Activated T-helper 1 cell treated with anti-CD3 and anti-CD28 coated beads, Interleukin-12 subunit alpha, Interleukin-12 subunit beta, Interleukin-2, Interleukin-4 antibody, amounts not matched to agents 30 ng/mL and 10 ng/mL and 1 ng/mL, durations not matched to agents 14 hours and 24 hours and 36 hours (primary cell): ENCODE measurements at regions not wholly inside any gene's neighbourhood (a gene's known extent, or its start where the extent isn't known, plus 50 kb on each side); places are given as distances from the start of the nearest gene placed in this dataset.
A peak's percentile ranks its signal among the peaks of the same experiment; 100 is the strongest.

ENCODE experiments used
- DNase-seq: peaks from one replicate; pipeline ENCODE4 v3.0.0; 2021; ENCODE audit warnings: low spot score
- H3K27ac Mint-ChIP-seq: one replicate; pipeline ENCODE4 v1.8.0; 2021; ENCODE audit warnings: mild to moderate bottlenecking, mixed read lengths
- H3K27me3 Mint-ChIP-seq: one replicate; pipeline ENCODE4 v1.8.0; 2022; ENCODE audit warnings: mild to moderate bottlenecking, moderate library complexity, mixed read lengths; ENCODE audit not compliant: insufficient read depth
- H3K36me3 Mint-ChIP-seq: one replicate; pipeline ENCODE4 v1.8.0; 2021; ENCODE audit warnings: low read depth, mixed read lengths
- H3K4me1 Mint-ChIP-seq: one replicate; pipeline ENCODE4 v1.8.0; 2021; ENCODE audit warnings: low read depth, mixed read lengths
- H3K4me3 Mint-ChIP-seq: one replicate; pipeline ENCODE4 v1.8.0; 2021; ENCODE audit warnings: mild to moderate bottlenecking, moderate library complexity, mixed read lengths
- H3K9me3 Mint-ChIP-seq: one replicate; pipeline ENCODE4 v1.8.0; 2021; ENCODE audit warnings: mixed read lengths
- intact Hi-C: fragments of 100-400 bp; cut with micrococcal nuclease; formaldehyde crosslinking; loops from one replicate; pipeline ENCODE4 v1.15.1; 2024

DNA sequence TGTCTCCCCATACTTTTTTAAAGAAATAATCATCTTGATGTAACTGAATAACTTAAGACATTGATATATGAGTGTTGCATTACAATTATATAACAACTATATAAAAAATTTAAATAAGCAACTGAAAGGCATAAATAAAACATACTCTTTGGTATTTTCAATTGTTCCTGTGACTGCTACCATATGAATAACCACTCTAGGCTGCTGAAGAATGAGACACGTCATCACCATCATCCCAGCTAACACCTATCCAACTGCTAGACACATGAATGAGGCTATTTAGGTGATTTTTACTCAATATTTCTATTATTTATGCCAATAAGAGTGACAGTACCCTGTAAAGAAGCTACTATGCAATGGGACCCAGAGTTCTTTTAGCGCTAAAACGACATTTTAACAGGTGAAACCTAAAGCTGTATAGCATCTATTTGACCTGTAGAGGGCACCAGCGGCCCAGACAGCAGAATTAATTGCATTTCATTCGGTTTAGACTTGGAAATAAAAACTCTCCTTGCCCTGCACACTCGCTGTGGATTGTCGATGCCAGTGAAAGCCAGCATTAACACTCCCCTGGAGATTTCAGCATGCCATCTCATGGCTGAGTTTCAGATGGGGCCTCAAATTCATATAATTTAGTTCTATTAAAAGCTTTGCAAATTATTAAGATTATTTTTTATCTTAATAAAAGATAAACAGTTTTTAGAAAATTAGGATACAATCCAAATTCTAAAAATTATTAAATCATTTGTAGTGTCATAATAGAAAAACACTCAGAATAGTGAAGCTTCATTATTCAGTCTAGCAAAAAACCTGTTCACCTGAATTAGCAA lies 89.4 kb upstream of the MAP2 start:
- Mint-ChIP-seq H3K9me3 (no peaks in the 10 kb centered on the region), H3K36me3 (no peaks in the 10 kb centered on the region), H3K27me3 (peaks cover 2% of the 10 kb centered on the region), H3K4me1 (no peaks in the 10 kb centered on the region), H3K4me3 (no peak overlapping the region), H3K27ac (no peak overlapping the region)
- DNase-seq: peak; percentile 1
- intact Hi-C loops: loop anchor here (1.0 to 5.0 kb wide), 5 partner anchors 88 to 937 kb away; partner anchors contain the start of gene MAP2

DNA sequence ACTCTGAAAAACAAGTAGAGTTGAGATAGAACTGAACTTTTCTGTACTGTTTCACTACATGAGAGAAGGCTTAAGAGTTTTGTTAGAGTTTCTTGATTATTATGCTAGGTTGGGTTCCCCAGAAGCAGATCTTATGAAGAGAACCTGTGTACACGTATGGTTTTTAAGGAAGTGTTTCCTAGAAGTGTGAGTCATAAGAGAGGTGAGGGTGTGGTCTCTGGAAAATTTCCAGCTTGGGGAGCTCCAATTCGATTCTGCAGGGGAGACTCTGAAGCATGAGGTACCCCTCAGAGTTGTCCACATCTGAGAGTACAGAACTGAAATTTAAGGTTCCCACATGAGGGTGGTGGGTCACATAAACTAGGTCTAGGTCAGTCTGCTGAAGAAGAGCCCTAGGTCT lies 83.3 kb upstream of the MAP2 start:
- H3K9me3 Mint-ChIP-seq: no peaks in the 10 kb centered on the region
- H3K4me1 Mint-ChIP-seq: no peaks in the 10 kb centered on the region
- H3K27me3 Mint-ChIP-seq: no peaks in the 10 kb centered on the region
- no peak overlapping the region for H3K27ac Mint-ChIP-seq
- intact Hi-C loops: no loop called here
- H3K36me3 Mint-ChIP-seq: no peaks in the 10 kb centered on the region
- no peak overlapping the region for H3K4me3 Mint-ChIP-seq
- DNase-seq: no peak

DNA sequence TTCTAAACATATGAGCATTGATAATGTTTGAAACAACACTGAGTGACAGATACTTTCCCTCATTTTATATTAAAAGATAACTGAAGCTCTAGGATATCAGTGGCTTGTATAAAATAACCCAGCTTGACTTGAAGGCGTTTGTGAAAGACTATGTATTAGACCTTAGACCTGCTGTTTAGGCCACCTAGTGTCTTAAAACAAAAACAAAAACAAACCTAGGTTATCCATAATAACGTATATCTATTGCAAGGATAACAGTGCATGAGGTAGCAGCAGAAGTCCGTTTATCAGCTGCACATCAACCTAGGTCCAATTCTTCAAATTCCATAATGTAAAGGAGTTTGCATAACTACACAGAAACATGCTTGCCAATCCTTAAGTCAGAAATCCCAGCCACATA lies 79.5 kb upstream of the MAP2 start:
- intact Hi-C loops: no loop called here
- no peaks in the 10 kb centered on the region for H3K27me3 Mint-ChIP-seq
- H3K27ac Mint-ChIP-seq: no peak overlapping the region
- no peak for DNase-seq
- H3K4me3 Mint-ChIP-seq: no peak overlapping the region
- no peaks in the 10 kb centered on the region for H3K4me1 Mint-ChIP-seq
- no peaks in the 10 kb centered on the region for H3K9me3 Mint-ChIP-seq
- no peaks in the 10 kb centered on the region for H3K36me3 Mint-ChIP-seq

DNA sequence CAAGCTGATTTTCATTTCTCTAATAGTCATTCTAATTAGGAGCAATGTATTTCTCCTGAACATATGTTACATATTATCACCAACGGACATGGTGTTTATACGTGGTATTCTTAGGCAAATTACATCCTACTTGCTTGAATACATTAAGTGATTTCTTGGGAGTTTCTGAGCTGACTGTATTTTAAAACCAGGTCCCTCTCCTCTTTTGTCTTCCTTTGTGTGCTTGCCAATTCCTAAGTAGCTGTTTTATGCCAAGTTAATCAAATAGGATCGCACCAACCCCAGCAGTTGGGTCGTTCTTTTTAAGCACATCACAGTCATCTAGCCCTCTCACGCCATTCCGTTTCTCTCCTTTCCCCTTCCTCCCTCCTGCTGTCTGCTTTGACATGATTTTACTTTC lies 75.4 kb upstream of the MAP2 start:
- Mint-ChIP-seq H3K9me3 (no peaks in the 10 kb centered on the region), H3K27me3 (no peaks in the 10 kb centered on the region), H3K4me3 (no peak overlapping the region), H3K27ac (no peak overlapping the region), H3K36me3 (no peaks in the 10 kb centered on the region), H3K4me1 (no peaks in the 10 kb centered on the region)
- intact Hi-C loops: no loop called here
- no peak for DNase-seq

DNA sequence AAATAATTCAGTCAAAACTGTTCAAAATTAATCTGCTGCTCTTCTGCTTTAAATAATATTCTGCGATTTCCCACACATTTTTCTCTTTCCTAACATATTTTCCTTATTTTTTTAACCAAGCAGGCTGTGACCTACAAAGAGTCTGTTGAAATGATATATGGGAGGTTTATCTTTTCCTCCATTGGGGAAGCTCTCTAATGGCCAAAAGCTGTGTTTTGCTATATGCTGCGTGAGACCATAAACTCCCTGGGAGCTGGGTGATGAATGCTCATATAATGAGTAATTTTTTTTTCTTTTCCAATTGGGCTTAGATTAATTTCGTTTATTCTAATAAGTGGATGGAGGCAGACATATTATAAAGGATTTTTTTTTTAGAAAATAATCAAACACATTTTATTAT lies 72.2 kb upstream of the MAP2 start:
- Mint-ChIP-seq H3K4me3 (no peak overlapping the region), H3K27ac (no peak overlapping the region), H3K4me1 (no peaks in the 10 kb centered on the region), H3K9me3 (peaks cover 4% of the 10 kb centered on the region), H3K36me3 (no peaks in the 10 kb centered on the region), H3K27me3 (no peaks in the 10 kb centered on the region)
- intact Hi-C loops: no loop called here
- no peak for DNase-seq

DNA sequence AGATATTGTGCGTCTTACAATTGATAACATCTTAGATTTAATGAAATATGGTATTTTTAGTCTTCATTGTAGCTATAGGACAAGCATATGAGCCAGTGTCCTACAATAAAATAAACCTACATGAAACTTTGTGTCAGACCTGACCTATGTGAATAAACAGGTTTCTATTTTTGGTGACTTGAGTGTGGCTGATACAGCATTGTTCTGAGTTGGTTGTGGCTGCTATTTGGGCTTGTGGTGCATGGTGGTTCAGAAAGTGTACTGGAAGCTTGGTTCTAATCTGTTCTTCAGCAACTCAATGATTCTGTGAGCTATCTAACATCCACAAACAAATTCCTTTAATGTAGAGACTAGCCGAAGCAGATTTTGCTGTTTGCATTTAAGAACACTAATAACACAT lies 64.9 kb upstream of the MAP2 start:
- no peaks in the 10 kb centered on the region for H3K36me3 Mint-ChIP-seq
- no peaks in the 10 kb centered on the region for H3K4me1 Mint-ChIP-seq
- peaks cover 4% of the 10 kb centered on the region for H3K9me3 Mint-ChIP-seq
- no peak overlapping the region for H3K4me3 Mint-ChIP-seq
- no peak for DNase-seq
- H3K27ac Mint-ChIP-seq: no peak overlapping the region
- H3K27me3 Mint-ChIP-seq: no peaks in the 10 kb centered on the region
- intact Hi-C loops: no loop called here

DNA sequence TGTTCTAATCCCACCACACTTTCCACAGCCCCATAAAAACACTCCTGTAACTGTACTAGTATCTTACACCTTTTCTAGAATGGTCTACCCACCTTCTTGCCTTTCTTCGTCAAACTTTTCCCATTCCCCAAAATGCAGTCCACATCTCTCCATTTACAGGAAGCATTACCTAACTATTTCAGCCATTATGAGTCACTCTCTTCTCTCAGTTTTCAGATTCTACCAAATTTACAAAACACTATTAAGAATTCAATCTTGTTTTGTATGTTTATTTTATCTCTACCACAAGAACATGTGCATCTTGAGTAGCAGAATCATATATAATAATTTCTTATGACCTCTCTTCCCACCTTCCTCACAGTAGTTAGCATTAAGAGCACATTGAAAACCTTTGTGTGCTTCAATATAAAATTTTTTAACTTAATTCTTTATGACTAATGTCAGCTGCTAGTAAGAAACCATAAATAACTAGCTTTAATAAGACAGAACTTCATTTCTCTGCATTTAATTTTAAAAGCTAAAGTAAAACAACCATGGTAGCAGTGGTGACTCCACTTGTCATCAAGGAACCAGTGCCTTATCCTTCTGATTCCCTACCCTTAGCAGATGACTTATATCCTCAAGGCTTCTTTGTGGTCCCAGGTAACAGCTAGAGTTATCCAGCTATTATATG lies 56.6 kb upstream of the MAP2 start:
- Mint-ChIP-seq H3K4me3 (no peak overlapping the region), H3K27ac (no peak overlapping the region), H3K27me3 (no peaks in the 10 kb centered on the region), H3K9me3 (no peaks in the 10 kb centered on the region), H3K36me3 (no peaks in the 10 kb centered on the region), H3K4me1 (no peaks in the 10 kb centered on the region)
- intact Hi-C loops: no loop called here
- no peak for DNase-seq

DNA sequence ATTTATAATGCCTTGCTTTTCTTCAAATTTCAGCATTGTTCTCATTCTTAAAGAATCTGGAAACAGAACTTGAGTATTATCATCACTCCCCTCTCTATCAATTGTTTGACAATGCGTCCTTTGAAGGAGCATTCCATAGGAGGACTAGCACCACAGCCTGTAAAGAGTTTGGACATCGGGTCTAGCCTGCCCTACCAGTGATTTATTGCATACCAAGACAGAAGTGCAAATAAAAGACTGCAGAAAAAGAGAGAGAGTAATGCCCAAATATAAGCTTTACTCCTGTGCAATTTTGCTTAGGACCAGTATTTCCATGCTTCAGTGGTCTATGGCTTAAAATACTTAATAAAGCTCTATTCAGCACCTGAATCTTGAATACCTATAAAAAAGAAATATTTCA lies 55.4 kb upstream of the MAP2 start:
- Mint-ChIP-seq H3K4me3 (no peak overlapping the region), H3K9me3 (no peaks in the 10 kb centered on the region), H3K27ac (no peak overlapping the region), H3K27me3 (no peaks in the 10 kb centered on the region), H3K4me1 (no peaks in the 10 kb centered on the region), H3K36me3 (no peaks in the 10 kb centered on the region)
- no peak for DNase-seq
- intact Hi-C loops: no loop called here

DNA sequence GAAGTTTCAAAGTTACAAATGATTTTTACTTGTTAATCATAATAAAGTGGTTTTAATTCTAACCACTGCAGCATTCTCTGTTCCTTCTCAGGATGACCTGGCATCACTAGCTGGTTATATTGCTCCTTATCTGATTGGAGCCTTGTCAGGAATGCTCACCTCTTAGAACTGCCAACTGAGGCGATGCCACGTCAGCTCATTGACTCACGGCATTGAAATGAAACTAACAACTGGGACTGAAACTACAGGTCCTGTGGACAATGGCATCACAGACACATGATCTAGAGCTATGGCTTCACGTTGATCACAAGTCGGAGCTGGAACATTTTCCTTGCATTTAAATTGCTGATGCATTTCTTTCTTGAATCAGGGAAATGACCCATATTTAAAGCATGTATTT lies 54.9 kb upstream of the MAP2 start:
- Mint-ChIP-seq H3K36me3 (no peaks in the 10 kb centered on the region), H3K27ac (no peak overlapping the region), H3K27me3 (no peaks in the 10 kb centered on the region), H3K4me3 (no peak overlapping the region), H3K9me3 (no peaks in the 10 kb centered on the region), H3K4me1 (no peaks in the 10 kb centered on the region)
- no peak for DNase-seq
- intact Hi-C loops: no loop called here

DNA sequence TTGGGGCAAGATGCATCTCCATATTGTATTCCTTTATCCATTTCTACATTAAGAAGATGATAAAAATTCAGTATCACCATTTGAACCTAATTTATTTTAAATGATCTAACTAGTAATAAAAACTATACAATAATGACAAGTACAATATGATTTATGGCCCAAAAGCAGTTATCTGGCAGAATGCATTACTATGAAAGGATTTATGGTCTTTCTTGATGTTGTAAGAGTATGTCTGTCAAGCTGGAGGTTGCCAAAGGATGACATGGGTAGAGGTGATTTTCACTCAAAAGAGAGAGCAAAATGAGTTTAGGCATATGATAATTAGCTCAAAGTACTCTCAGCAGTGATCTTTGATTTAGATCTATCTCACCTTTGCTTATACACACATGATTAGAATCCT lies 54.2 kb upstream of the MAP2 start:
- no peaks in the 10 kb centered on the region for H3K9me3 Mint-ChIP-seq

DNA sequence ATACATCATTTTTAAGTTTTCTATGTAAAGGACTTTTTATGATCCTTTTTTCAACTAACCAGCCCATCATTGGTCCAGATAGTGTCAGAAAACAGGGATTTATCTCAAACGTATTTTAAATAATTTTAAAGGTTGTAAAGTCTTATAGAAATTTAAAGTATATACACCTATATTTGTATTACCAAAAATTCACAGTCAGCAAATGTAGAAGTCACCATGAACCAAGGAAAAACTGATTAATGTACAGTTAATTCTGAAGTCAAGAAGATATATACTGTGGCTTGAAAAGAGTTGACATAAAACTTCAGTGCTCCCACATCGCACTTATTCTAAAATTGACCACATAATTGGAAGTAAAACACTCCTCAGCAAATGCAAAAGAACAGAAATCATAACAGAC lies 52.4 kb upstream of the MAP2 start:
- Mint-ChIP-seq H3K27me3 (no peaks in the 10 kb centered on the region), H3K27ac (no peak overlapping the region), H3K4me3 (no peak overlapping the region), H3K36me3 (no peaks in the 10 kb centered on the region), H3K9me3 (peaks cover 14% of the 10 kb centered on the region), H3K4me1 (no peaks in the 10 kb centered on the region)
- DNase-seq: no peak
- intact Hi-C loops: no loop called here

More for the DNA sequence above, 54.2 kb upstream of the MAP2 start:
- Mint-ChIP-seq H3K4me3 (no peak overlapping the region), H3K36me3 (no peaks in the 10 kb centered on the region), H3K4me1 (no peaks in the 10 kb centered on the region), H3K27ac (no peak overlapping the region), H3K27me3 (no peaks in the 10 kb centered on the region)
- DNase-seq: no peak
- intact Hi-C loops: no loop called here
